WTC11 (cell line): ENCODE measurements at regions not wholly inside any gene's neighbourhood (a gene's known extent, or its start where the extent isn't known, plus 50 kb on each side); places are given as distances from the start of the nearest gene placed in this dataset.
"Not testable (repeated sequence)": the region's sequence is repeated elsewhere in the genome, so short reads cannot be mapped to it uniquely, and the experiment has no call there.

Experiments
- CREB1 ChIP-seq: sonication (generic); formaldehyde crosslinking; IDR thresholded peaks from 2 replicates; pipeline ENCODE4 v1.8.0; 2023; ENCODE audit warnings: mild to moderate bottlenecking, missing genetic modification reagents
- SP1 ChIP-seq: sonication (generic); formaldehyde crosslinking; conservative IDR thresholded peaks from 2 replicates; pipeline ENCODE4 v1.8.1; 2022; ENCODE audit warnings: missing genetic modification reagents
- ZNF263 ChIP-seq: sonication (generic); formaldehyde crosslinking; IDR thresholded peaks from 2 replicates; pipeline ENCODE4 v1.8.1; 2022; ENCODE audit warnings: low read depth, mild to moderate bottlenecking, moderate library complexity, missing genetic modification reagents
- TF ChIP-seq, protein P1 (sequence below): fragments of 200-600 bp; IDR thresholded peaks from 2 replicates; pipeline ENCODE4 v1.8.0; 2022; ENCODE audit warnings: antibody characterized with exemption
- TF ChIP-seq, protein P2 (sequence below): fragments of 250-450 bp; sonication (Bioruptor Pico); IDR thresholded peaks from 2 replicates; pipeline ENCODE4 v2.1.2; 2022; ENCODE audit warnings: mild to moderate bottlenecking, moderate library complexity
- TF ChIP-seq, protein P3 (sequence below): sonication (generic); formaldehyde crosslinking; IDR thresholded peaks from 2 replicates; pipeline ENCODE4 v1.8.1; 2023; ENCODE audit warnings: mild to moderate bottlenecking, missing genetic modification reagents, moderate library complexity
- TF ChIP-seq, protein P4 (sequence below): sonication (generic); formaldehyde crosslinking; IDR thresholded peaks from 2 replicates; pipeline ENCODE4 v1.8.0; 2022; ENCODE audit warnings: mild to moderate bottlenecking, missing genetic modification reagents

DNA sequence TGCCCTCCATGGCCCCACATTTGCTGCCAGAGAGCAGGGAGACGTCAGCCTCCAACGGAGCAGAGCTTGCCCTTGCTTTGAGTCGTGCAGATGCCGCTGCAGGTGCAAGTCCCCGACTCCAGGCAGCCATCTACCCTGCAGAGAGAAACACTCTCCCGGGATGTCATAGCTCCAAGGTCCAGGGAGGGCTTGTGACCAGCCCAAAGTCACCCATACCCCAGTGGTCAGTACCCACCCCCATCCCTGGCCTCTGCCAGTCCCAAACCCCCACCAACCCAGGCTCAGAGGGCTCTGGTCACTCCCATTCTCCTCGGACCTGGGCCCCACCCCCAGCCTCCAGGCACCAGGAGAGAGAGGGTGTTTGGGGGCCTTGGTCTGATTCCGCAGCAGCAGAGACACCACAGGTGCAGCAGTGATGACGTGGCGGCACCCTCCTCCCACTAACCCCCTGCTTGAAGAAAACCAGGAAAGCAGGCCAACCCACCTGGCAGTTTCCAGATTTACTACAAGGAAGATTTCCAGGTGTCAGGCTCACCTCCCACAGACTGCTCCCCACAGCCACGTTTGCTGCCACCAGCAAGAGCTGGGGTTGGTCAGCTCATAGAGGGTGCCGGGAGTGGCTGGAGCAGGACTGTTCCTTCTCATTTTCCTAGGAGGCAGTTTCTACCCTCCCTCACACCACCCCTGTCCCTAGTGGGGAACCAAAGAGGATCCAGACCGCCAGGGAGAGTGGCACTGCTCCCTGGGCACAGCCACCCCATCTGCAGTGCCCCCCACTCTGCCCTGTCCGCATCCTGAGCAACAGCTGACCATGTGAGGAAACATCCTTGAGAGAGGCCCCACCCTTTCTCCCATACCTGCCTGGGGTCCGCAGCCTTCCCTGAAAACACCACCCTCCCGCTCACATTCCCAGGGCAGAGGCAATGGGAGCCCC, 132.4 kb downstream of the TNFRSF13B start:
- TF ChIP-seq, protein P1, sequence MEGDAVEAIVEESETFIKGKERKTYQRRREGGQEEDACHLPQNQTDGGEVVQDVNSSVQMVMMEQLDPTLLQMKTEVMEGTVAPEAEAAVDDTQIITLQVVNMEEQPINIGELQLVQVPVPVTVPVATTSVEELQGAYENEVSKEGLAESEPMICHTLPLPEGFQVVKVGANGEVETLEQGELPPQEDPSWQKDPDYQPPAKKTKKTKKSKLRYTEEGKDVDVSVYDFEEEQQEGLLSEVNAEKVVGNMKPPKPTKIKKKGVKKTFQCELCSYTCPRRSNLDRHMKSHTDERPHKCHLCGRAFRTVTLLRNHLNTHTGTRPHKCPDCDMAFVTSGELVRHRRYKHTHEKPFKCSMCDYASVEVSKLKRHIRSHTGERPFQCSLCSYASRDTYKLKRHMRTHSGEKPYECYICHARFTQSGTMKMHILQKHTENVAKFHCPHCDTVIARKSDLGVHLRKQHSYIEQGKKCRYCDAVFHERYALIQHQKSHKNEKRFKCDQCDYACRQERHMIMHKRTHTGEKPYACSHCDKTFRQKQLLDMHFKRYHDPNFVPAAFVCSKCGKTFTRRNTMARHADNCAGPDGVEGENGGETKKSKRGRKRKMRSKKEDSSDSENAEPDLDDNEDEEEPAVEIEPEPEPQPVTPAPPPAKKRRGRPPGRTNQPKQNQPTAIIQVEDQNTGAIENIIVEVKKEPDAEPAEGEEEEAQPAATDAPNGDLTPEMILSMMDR: not testable (repeated sequence)
- TF ChIP-seq, protein P2, sequence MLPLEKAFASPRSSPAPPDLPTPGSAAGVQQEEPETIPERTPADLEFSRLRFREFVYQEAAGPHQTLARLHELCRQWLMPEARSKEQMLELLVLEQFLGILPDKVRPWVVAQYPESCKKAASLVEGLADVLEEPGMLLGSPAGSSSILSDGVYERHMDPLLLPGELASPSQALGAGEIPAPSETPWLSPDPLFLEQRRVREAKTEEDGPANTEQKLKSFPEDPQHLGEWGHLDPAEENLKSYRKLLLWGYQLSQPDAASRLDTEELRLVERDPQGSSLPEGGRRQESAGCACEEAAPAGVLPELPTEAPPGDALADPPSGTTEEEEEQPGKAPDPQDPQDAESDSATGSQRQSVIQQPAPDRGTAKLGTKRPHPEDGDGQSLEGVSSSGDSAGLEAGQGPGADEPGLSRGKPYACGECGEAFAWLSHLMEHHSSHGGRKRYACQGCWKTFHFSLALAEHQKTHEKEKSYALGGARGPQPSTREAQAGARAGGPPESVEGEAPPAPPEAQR (CRISPR knock-in tag): not testable (repeated sequence)
- TF ChIP-seq, protein P3, sequence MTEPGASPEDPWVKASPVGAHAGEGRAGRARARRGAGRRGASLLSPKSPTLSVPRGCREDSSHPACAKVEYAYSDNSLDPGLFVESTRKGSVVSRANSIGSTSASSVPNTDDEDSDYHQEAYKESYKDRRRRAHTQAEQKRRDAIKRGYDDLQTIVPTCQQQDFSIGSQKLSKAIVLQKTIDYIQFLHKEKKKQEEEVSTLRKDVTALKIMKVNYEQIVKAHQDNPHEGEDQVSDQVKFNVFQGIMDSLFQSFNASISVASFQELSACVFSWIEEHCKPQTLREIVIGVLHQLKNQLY (CRISPR knock-in tag): not testable (repeated sequence)
- TF ChIP-seq ZNF263, SP1, CREB1 (CRISPR knock-in tag): not testable (repeated sequence)
- TF ChIP-seq, protein P4, sequence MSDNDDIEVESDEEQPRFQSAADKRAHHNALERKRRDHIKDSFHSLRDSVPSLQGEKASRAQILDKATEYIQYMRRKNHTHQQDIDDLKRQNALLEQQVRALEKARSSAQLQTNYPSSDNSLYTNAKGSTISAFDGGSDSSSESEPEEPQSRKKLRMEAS: not testable (repeated sequence)
